Pancreas (tissue), 10 donors: ENCODE measurements at regions not wholly inside any gene's neighbourhood (a gene's known extent, or its start where the extent isn't known, plus 50 kb on each side); places are given as distances from the start of the nearest gene placed in this dataset.

Source experiments
- ATAC-seq, 4 donors: fragments of 200-7000 bp; cut with Tn5 transposase; one replicate each; pipeline versions ENCODE4 v1.8.0 to v1.9.1; 2020; ENCODE audit warnings: mild to moderate bottlenecking in 4 of 4, moderate library complexity in 4 of 4
- DNase-seq, 6 donors: peaks; one replicate each; pipeline ENCODE4 v3.0.0-alpha.2; 2020
- FAIRE-seq: peaks from 2 replicates; lab custom pipeline; 2012; peaks lifted over from hg19 to GRCh38; lab: Jason Lieb, UNC
- H3K27ac ChIP-seq, 4 donors: fragments of 200-600 bp; sonication (generic); 1 replicate in 3 of 4; 2 replicates in 1 of 4; pipeline versions ENCODE4 v1.5.0 to v1.8.0; 2020
- H3K27me3 ChIP-seq, 4 donors: fragments of 200-600 bp; one replicate each; pipeline ENCODE4 v1.8.0; 2021
- H3K36me3 ChIP-seq, 3 donors: fragments of 200-600 bp; sonication (generic) in 1 of 3; one replicate each; pipeline versions ENCODE4 v1.5.0 to v1.8.0; 2020 to 2021
- H3K4me1 ChIP-seq, 3 donors: fragments of 200-600 bp; one replicate each; pipeline ENCODE4 v1.8.0; 2021
- H3K4me3 ChIP-seq, 4 donors: fragments of 200-600 bp; sonication (generic) in 2 of 4; one replicate each; pipeline versions ENCODE4 v1.5.0 to v1.8.0; 2020 to 2021
- H3K9me3 ChIP-seq, 4 donors: fragments of 200-600 bp; one replicate each; pipeline ENCODE4 v1.8.0; 2021
- CTCF ChIP-seq, 4 donors: fragments of 200-600 bp; sonication (generic) in 3 of 4; IDR thresholded peaks; one replicate each; pipeline versions ENCODE4 v1.5.0 to v1.8.0; 2021; ENCODE audit warnings: antibody characterized with exemption in 4 of 4
- WGBS, 2 donors: extraction: QIAGEN DNeasy Blood & Tissue Kit; methylation state at CpG; one replicate each; pipeline ENCODE4 v1.1.7; 2013; 5-methylcytosine and 5-hydroxymethylcytosine counted together
- intact Hi-C, 3 donors: fragments of 100-400 bp; cut with DNase I; formaldehyde crosslinking; loops; one replicate each; pipeline versions ENCODE4 v1.11.1 to v1.14.2; 2022
- donor health status: healthy with polysubstance abuse.
- donor health status: DM: no; HTN: no; CAD: no; lungs with moderate emphysema.
- donor health status: DM: no; HTN: no; CAD: no.
- donor health status: control.
- donor health status: control.
- donor health status: Bipolar disorder and iron deficiency.
- donor health status: DM: yes; HTN: yes; CAD: no.
- donor health status: DM: no; HTN: no; CAD: no.
- donor health status: DM: no; HTN: no; CAD: no.
- donor health status: DM: yes; HTN: yes; CAD: no.

GRCh38 chr12:90253136-90253535 is 544.5 kb upstream of the ATP2B1 start:
- no peak for TF ChIP-seq CTCF (IDR thresholded peaks at IDR 0.05)
- H3K4me1 ChIP-seq: no peaks in the 10 kb centered on the region
- no peaks in the 10 kb centered on the region for H3K36me3 ChIP-seq
- ATAC-seq (no peak), FAIRE-seq (no peak), DNase-seq (no peak)
- intact Hi-C loops: no loop called here
- no peaks in the 10 kb centered on the region for H3K27me3 ChIP-seq
- no peaks in the 10 kb centered on the region for H3K9me3 ChIP-seq
- no peak overlapping the region for H3K4me3 ChIP-seq
- H3K27ac ChIP-seq: no peak overlapping the region
- WGBS, 2 donors: 68 to 73% methylated on average over 4 of the region's 4 CpGs

GRCh38 chr12:90250766-90251165 is 542.1 kb upstream of the ATP2B1 start:
- no peaks in the 10 kb centered on the region for H3K36me3 ChIP-seq
- H3K27me3 ChIP-seq: no peaks in the 10 kb centered on the region
- H3K27ac ChIP-seq: no peak overlapping the region
- TF ChIP-seq CTCF (IDR thresholded peaks at IDR 0.05): no peak
- intact Hi-C loops: no loop called here
- no peak overlapping the region for H3K4me3 ChIP-seq
- H3K9me3 ChIP-seq: no peaks in the 10 kb centered on the region
- FAIRE-seq (no peak), DNase-seq (no peak), ATAC-seq (peak in 2 of 4 donors; percentile 12 to 17)
- 64 to 77% methylated on average over 3 of the region's 3 CpGs for WGBS, 2 donors
- no peaks in the 10 kb centered on the region for H3K4me1 ChIP-seq

GRCh38 chr12:90250042-90250441 is 541.4 kb upstream of the ATP2B1 start:
- H3K36me3 ChIP-seq: no peaks in the 10 kb centered on the region
- no peaks in the 10 kb centered on the region for H3K9me3 ChIP-seq
- H3K27ac ChIP-seq: no peak overlapping the region
- no peaks in the 10 kb centered on the region for H3K4me1 ChIP-seq
- 49 to 63% methylated on average over 6 of the region's 6 CpGs for WGBS, 2 donors
- intact Hi-C loops: no loop called here
- no peak overlapping the region for H3K4me3 ChIP-seq
- no peak for DNase-seq
- no peak for ATAC-seq
- no peaks in the 10 kb centered on the region for H3K27me3 ChIP-seq
- no peak for FAIRE-seq
- TF ChIP-seq CTCF (IDR thresholded peaks at IDR 0.05): no peak

- FAIRE-seq: no peak
- no peak for ATAC-seq
- no peak for DNase-seq
- no peaks in the 10 kb centered on the region for H3K9me3 ChIP-seq
- H3K36me3 ChIP-seq: no peaks in the 10 kb centered on the region
- no peaks in the 10 kb centered on the region for H3K4me1 ChIP-seq
- intact Hi-C loops: no loop called here
- no peak overlapping the region for H3K27ac ChIP-seq
- H3K27me3 ChIP-seq: no peaks in the 10 kb centered on the region
- TF ChIP-seq CTCF (IDR thresholded peaks at IDR 0.05): no peak
- no peak overlapping the region for H3K4me3 ChIP-seq
Observed at GRCh38 chr12:90246688-90247087, 538.0 kb upstream of the ATP2B1 start.

- WGBS, 2 donors: 34 to 47% methylated on average over 2 of the region's 2 CpGs
Observed at GRCh38 chr12:90245391-90245790, 536.8 kb upstream of the ATP2B1 start.

More at GRCh38 chr12:90245391-90245790, 536.8 kb upstream of the ATP2B1 start:
- no peaks in the 10 kb centered on the region for H3K9me3 ChIP-seq
- DNase-seq: no peak
- intact Hi-C loops: no loop called here
- H3K27me3 ChIP-seq: no peaks in the 10 kb centered on the region
- no peak for FAIRE-seq
- no peak overlapping the region for H3K27ac ChIP-seq
- no peak overlapping the region for H3K4me3 ChIP-seq
- no peaks in the 10 kb centered on the region for H3K36me3 ChIP-seq
- no peak for ATAC-seq
- no peak for TF ChIP-seq CTCF (IDR thresholded peaks at IDR 0.05)
- no peaks in the 10 kb centered on the region for H3K4me1 ChIP-seq
